K562 (cell line): ENCODE measurements at regions not wholly inside any gene's neighbourhood (a gene's known extent, or its start where the extent isn't known, plus 50 kb on each side); places are given as distances from the start of the nearest gene placed in this dataset.

Experiments
- ARID1B ChIP-seq: fragments of 450-650 bp; IDR thresholded peaks from 2 replicates; pipeline ENCODE4 v1.6.1; 2016; ENCODE audit warnings: antibody characterized with exemption, mild to moderate bottlenecking, inconsistent platforms
- ATF1 ChIP-seq, 2 experiments: fragments of 450-650 bp in 1 of 2; IDR thresholded peaks; 2 replicates each; pipeline ENCODE4 v1.6.1; 2016; ENCODE audit warnings: missing compliant biosample characterization in 1 of 2, missing genetic modification characterization in 1 of 2
- BDP1 ChIP-seq: IDR thresholded peaks from 3 replicates; pipeline ENCODE4 v1.6.1; 2011; ENCODE audit not compliant: insufficient read length, insufficient read depth
- CBFA2T2 ChIP-seq: fragments of 450-650 bp; conservative IDR thresholded peaks from 2 replicates; pipeline ENCODE4 v1.6.1; 2017; ENCODE audit warnings: mild to moderate bottlenecking
- CHD2 ChIP-seq: IDR thresholded peaks from 2 replicates; pipeline ENCODE4 v1.6.1; 2011; ENCODE audit warnings: low read depth, low read length
- CHD4 ChIP-seq: fragments of 200-600 bp; sonication (generic); IDR thresholded peaks from 3 replicates; pipeline ENCODE4 v1.6.1; 2012; ENCODE audit warnings: low read depth, mild to moderate bottlenecking, mixed read lengths, low read length, inconsistent platforms; ENCODE audit not compliant: insufficient read depth, insufficient replicate concordance, poor library complexity, severe bottlenecking
- CTBP1 ChIP-seq: fragments of 450-650 bp; IDR thresholded peaks from 2 replicates; pipeline ENCODE4 v1.6.1; 2016; ENCODE audit warnings: borderline replicate concordance
- DMBX1 ChIP-seq: fragments of 250-450 bp; sonication (Bioruptor Pico); IDR thresholded peaks from 2 replicates; pipeline ENCODE4 v1.8.0; 2022; ENCODE audit warnings: inconsistent platforms, mild to moderate bottlenecking, moderate library complexity, borderline replicate concordance
- EP300 ChIP-seq: IDR thresholded peaks from 2 replicates; pipeline ENCODE4 v1.6.1; 2012; ENCODE audit warnings: low read length, improper control_type of control experiment
- ESRRA ChIP-seq: fragments of 450-650 bp; IDR thresholded peaks from 2 replicates; pipeline ENCODE4 v1.6.1; 2014; ENCODE audit warnings: low read depth, mild to moderate bottlenecking, moderate library complexity, borderline replicate concordance
- FOXJ3 ChIP-seq: sonication (generic); formaldehyde crosslinking; IDR thresholded peaks from 2 replicates; pipeline ENCODE4 v1.4.0; 2020; ENCODE audit warnings: mild to moderate bottlenecking, missing genetic modification reagents
- KLF1 ChIP-seq: fragments of 450-650 bp; IDR thresholded peaks from 2 replicates; pipeline ENCODE4 v1.6.1; 2016; ENCODE audit warnings: missing genetic modification characterization, missing compliant biosample characterization
- MAZ ChIP-seq, 2 experiments: fragments of 450-650 bp in 1 of 2; sonication (generic) in 1 of 2; formaldehyde crosslinking; IDR thresholded peaks in 1 of 2; conservative IDR thresholded peaks in 1 of 2; 2 replicates each; pipeline versions ENCODE4 v1.4.0 to v1.5.0; 2020; ENCODE audit warnings: mild to moderate bottlenecking in 1 of 2, missing genetic modification reagents in 1 of 2
- MECOM ChIP-seq: fragments of 250-450 bp; sonication (Bioruptor Pico); IDR thresholded peaks from 2 replicates; pipeline ENCODE4 v1.8.0; 2022; ENCODE audit warnings: inconsistent platforms
- NCOR1 ChIP-seq: fragments of 450-650 bp; IDR thresholded peaks from 2 replicates; pipeline ENCODE4 v1.6.1; 2016; ENCODE audit warnings: mild to moderate bottlenecking, moderate library complexity
- POLR2H ChIP-seq: IDR thresholded peaks from 2 replicates; pipeline ENCODE4 v1.6.1; 2016; ENCODE audit warnings: missing genetic modification characterization, low read depth, mild to moderate bottlenecking, control low read depth, missing compliant biosample characterization, moderate library complexity
- RCOR1 ChIP-seq, 2 experiments: IDR thresholded peaks; 2 replicates each; pipeline ENCODE4 v1.6.1; 2012; ENCODE audit warnings: low read depth in 2 of 2, low read length in 2 of 2, borderline replicate concordance in 1 of 2, improper control_type of control experiment in 1 of 2
- SMAD4 ChIP-seq: fragments of 250-450 bp; sonication (Bioruptor Pico); conservative IDR thresholded peaks from 2 replicates; pipeline ENCODE4 v1.8.0; 2021; ENCODE audit warnings: inconsistent platforms, mild to moderate bottlenecking, moderate library complexity
- ZBTB7A ChIP-seq: IDR thresholded peaks from 2 replicates; pipeline ENCODE4 v1.6.1; 2011; ENCODE audit warnings: low read depth, mild to moderate bottlenecking, low read length, moderate library complexity, borderline replicate concordance; ENCODE audit not compliant: control insufficient read depth
- ZNF140 ChIP-seq: fragments of 250-450 bp; sonication (Bioruptor Pico); IDR thresholded peaks from 2 replicates; pipeline ENCODE4 v1.8.0; 2021; ENCODE audit warnings: moderate library complexity, mild to moderate bottlenecking, inconsistent platforms
- ZNF175 ChIP-seq: fragments of 200-800 bp; sonication (Bioruptor generic); IDR thresholded peaks from 2 replicates; pipeline ENCODE4 v1.6.1; 2016; ENCODE audit warnings: low read depth, mild to moderate bottlenecking, missing genetic modification characterization, missing compliant biosample characterization
- ZNF316 ChIP-seq: fragments of 450-650 bp; IDR thresholded peaks from 2 replicates; pipeline ENCODE4 v1.6.1; 2016
- ZNF384 ChIP-seq: IDR thresholded peaks from 2 replicates; pipeline ENCODE4 v1.6.1; 2012; ENCODE audit warnings: low read depth, low read length, improper control_type of control experiment
- TF ChIP-seq, protein P1 (sequence below), 2 experiments: fragments of 450-650 bp in 1 of 2; sonication (generic) in 1 of 2; formaldehyde crosslinking in 1 of 2; IDR thresholded peaks in 1 of 2; conservative IDR thresholded peaks in 1 of 2; 2 replicates each; pipeline versions ENCODE4 v1.6.1 to v1.8.1; 2016 to 2023; ENCODE audit warnings: mild to moderate bottlenecking in 2 of 2, moderate library complexity in 2 of 2, inconsistent platforms in 1 of 2, missing genetic modification reagents in 1 of 2
- TF ChIP-seq, protein P2 (sequence below): sonication (generic); formaldehyde crosslinking; IDR thresholded peaks from 2 replicates; pipeline ENCODE4 v1.8.0; 2022; ENCODE audit warnings: missing genetic modification reagents, mild to moderate bottlenecking, moderate library complexity, borderline replicate concordance
- TF ChIP-seq, protein P3 (sequence below), 2 experiments: IDR thresholded peaks; 2 replicates each; pipeline ENCODE4 v1.6.1; 2012; ENCODE audit warnings: improper control_type of control experiment in 2 of 2, low read depth in 2 of 2, low read length in 2 of 2, borderline replicate concordance in 1 of 2

DNA sequence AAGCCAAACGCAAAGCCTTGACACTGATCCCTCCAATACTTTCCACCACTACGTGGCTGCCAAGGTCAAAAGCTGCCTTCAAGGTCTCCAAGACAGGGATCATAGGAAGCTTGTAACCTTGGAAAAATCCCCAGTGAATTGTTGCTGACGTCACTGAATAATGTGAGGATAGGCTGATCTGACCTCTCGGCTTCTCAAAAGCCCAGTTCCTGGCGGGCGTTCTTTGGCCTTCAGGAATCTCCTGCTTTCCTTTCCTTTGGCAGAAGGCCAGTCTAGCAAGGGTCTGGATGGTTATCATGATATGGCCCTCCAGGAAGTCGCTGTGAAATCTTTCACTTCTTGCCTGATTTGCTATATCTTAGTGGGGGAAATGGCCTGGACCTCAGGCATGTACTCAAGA lies 61.4 kb upstream of the TNFAIP3 start (continued):
- TF ChIP-seq, protein P1, sequence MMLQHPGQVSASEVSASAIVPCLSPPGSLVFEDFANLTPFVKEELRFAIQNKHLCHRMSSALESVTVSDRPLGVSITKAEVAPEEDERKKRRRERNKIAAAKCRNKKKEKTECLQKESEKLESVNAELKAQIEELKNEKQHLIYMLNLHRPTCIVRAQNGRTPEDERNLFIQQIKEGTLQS (IDR thresholded peaks at IDR 0.05): peak; percentile 61
- TF ChIP-seq, protein P1 (CRISPR knock-in tag; conservative IDR thresholded peaks at IDR 0.05): no peak
- TF ChIP-seq ATF1 (CRISPR knock-in tag; IDR thresholded peaks at IDR 0.05) (no peak), ATF1 (tag; IDR thresholded peaks at IDR 0.05) (peak; percentile 57), ZNF140 (CRISPR knock-in tag) (no peak), CTBP1 (0 out of 2 replicates have a peak, but pooled peaks have one; percentile 16), MAZ (CRISPR knock-in tag; conservative IDR thresholded peaks at IDR 0.05 in 1 of 2, IDR thresholded peaks at IDR 0.05 in 1 of 2) (peak in 1 of 2 experiments; percentile 37; a peak in 1 of 4 replicates), KLF1 (tag) (no peak), SMAD4 (CRISPR knock-in tag) (peak; percentile 55; the same call in 1 of the 2 replicates), ZNF316 (peak; percentile 65), ZNF384 (no peak), POLR2H (tag) (no peak), FOXJ3 (CRISPR knock-in tag) (no peak), CBFA2T2 (no peak), NCOR1 (no peak), CHD4 (no peak), ZNF175 (CRISPR knock-in tag) (0 out of 2 replicates have a peak, but pooled peaks have one; percentile 30), MECOM (CRISPR knock-in tag) (no peak), EP300 (no peak), ZBTB7A (no peak), ARID1B (peak; percentile 25; the same call in 1 of the 2 replicates), DMBX1 (CRISPR knock-in tag) (peak; percentile 27; the same call in 1 of the 2 replicates), CHD2 (no peak), ESRRA (peak; percentile 88), RCOR1 (IDR thresholded peaks at IDR 0.05; ENCODE audit: borderline replicate concordance in 1 of 2, low read depth in 2 of 2, low read length in 2 of 2) (0 out of 4 replicates have a peak, but pooled peaks of 1 of the 2 experiments have one; percentile 10), BDP1 (no peak)
- TF ChIP-seq, protein P2, sequence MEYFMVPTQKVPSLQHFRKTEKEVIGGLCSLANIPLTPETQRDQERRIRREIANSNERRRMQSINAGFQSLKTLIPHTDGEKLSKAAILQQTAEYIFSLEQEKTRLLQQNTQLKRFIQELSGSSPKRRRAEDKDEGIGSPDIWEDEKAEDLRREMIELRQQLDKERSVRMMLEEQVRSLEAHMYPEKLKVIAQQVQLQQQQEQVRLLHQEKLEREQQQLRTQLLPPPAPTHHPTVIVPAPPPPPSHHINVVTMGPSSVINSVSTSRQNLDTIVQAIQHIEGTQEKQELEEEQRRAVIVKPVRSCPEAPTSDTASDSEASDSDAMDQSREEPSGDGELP (CRISPR knock-in tag): no peak
- TF ChIP-seq, protein P3, sequence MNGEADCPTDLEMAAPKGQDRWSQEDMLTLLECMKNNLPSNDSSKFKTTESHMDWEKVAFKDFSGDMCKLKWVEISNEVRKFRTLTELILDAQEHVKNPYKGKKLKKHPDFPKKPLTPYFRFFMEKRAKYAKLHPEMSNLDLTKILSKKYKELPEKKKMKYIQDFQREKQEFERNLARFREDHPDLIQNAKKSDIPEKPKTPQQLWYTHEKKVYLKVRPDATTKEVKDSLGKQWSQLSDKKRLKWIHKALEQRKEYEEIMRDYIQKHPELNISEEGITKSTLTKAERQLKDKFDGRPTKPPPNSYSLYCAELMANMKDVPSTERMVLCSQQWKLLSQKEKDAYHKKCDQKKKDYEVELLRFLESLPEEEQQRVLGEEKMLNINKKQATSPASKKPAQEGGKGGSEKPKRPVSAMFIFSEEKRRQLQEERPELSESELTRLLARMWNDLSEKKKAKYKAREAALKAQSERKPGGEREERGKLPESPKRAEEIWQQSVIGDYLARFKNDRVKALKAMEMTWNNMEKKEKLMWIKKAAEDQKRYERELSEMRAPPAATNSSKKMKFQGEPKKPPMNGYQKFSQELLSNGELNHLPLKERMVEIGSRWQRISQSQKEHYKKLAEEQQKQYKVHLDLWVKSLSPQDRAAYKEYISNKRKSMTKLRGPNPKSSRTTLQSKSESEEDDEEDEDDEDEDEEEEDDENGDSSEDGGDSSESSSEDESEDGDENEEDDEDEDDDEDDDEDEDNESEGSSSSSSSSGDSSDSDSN (IDR thresholded peaks at IDR 0.05; ENCODE audit: borderline replicate concordance in 1 of 2, low read depth in 2 of 2, low read length in 2 of 2): no peak
